Urinary bladder (tissue), 3 donors: ENCODE measurements at regions not wholly inside any gene's neighbourhood (a gene's known extent, or its start where the extent isn't known, plus 50 kb on each side); places are given as distances from the start of the nearest gene placed in this dataset.

Experiments used
- DNase-seq: peaks from one replicate; pipeline ENCODE4 v3.0.0-alpha.2; 2015; ENCODE audit errors: extremely low spot score
- H3K27ac ChIP-seq: one replicate; pipeline ENCODE4 v1.5.1; 2013; ENCODE audit warnings: low read depth, mild to moderate bottlenecking, moderate library complexity
- H3K36me3 ChIP-seq: one replicate; pipeline ENCODE4 v1.6.1; 2013; ENCODE audit warnings: mild to moderate bottlenecking, moderate library complexity; ENCODE audit not compliant: insufficient read depth
- H3K4me1 ChIP-seq: one replicate; pipeline ENCODE4 v1.6.1; 2013; ENCODE audit warnings: mild to moderate bottlenecking, moderate library complexity; ENCODE audit not compliant: insufficient read depth
- H3K4me3 ChIP-seq: one replicate; pipeline ENCODE4 v1.5.1; 2013; ENCODE audit warnings: low read depth, low read length
- WGBS: extraction: QIAGEN DNeasy Blood & Tissue Kit; methylation state at CpG from one replicate; pipeline ENCODE4 v1.1.7; 2013; 5-methylcytosine and 5-hydroxymethylcytosine counted together
- donor health status: healthy with polysubstance abuse.
- donor health status: healthy.

- WGBS: 74% methylated on average over 4 of the region's 4 CpGs
- Histone ChIP-seq H3K36me3 (no peaks in the 10 kb centered on the region), H3K27ac (no peak overlapping the region), H3K4me1 (no peaks in the 10 kb centered on the region), H3K4me3 (no peak overlapping the region)
- DNase-seq: no peak
Measured at GRCh38 chr12:115079760-115080159, 395.8 kb upstream of the TBX3 start.

GRCh38 chr12:115078990-115079389 is 395.0 kb upstream of the TBX3 start:
- Histone ChIP-seq H3K4me3 (no peak overlapping the region), H3K4me1 (no peaks in the 10 kb centered on the region), H3K36me3 (no peaks in the 10 kb centered on the region), H3K27ac (no peak overlapping the region)
- no peak for DNase-seq
- WGBS: 82% methylated on average over 6 of the region's 6 CpGs

- WGBS: 94% methylated on average over 4 of the region's 4 CpGs
- no peak for DNase-seq
- Histone ChIP-seq H3K4me3 (no peak overlapping the region), H3K36me3 (no peaks in the 10 kb centered on the region), H3K4me1 (no peaks in the 10 kb centered on the region), H3K27ac (no peak overlapping the region)
Measured at GRCh38 chr12:115078334-115078733, 394.4 kb upstream of the TBX3 start.

- no peak overlapping the region for H3K4me3 ChIP-seq
- no peak for DNase-seq
- no peak overlapping the region for H3K27ac ChIP-seq
- H3K4me1 ChIP-seq: no peaks in the 10 kb centered on the region
- H3K36me3 ChIP-seq: no peaks in the 10 kb centered on the region
- WGBS: 86% methylated on average over 3 of the region's 3 CpGs
Measured at GRCh38 chr12:115075552-115076170, 391.7 kb upstream of the TBX3 start.

- no peak overlapping the region for H3K27ac ChIP-seq
- DNase-seq: no peak
- no peak overlapping the region for H3K4me3 ChIP-seq
- 85% methylated on average over 5 of the region's 5 CpGs for WGBS
- no peaks in the 10 kb centered on the region for H3K4me1 ChIP-seq
- H3K36me3 ChIP-seq: no peaks in the 10 kb centered on the region
Measured at GRCh38 chr12:115074617-115075016, 390.6 kb upstream of the TBX3 start.

GRCh38 chr12:115072712-115073111 is 388.7 kb upstream of the TBX3 start:
- Histone ChIP-seq H3K4me3 (no peak overlapping the region), H3K4me1 (no peaks in the 10 kb centered on the region), H3K27ac (no peak overlapping the region), H3K36me3 (no peaks in the 10 kb centered on the region)
- 30% methylated on average over 10 of the region's 10 CpGs for WGBS
- DNase-seq: no peak

GRCh38 chr12:115070313-115070712 is 386.3 kb upstream of the TBX3 start:
- H3K4me3 ChIP-seq: no peak overlapping the region
- no peak for DNase-seq
- 75% methylated on average over 2 of the region's 2 CpGs for WGBS
- H3K27ac ChIP-seq: no peak overlapping the region
- no peaks in the 10 kb centered on the region for H3K36me3 ChIP-seq
- H3K4me1 ChIP-seq: no peaks in the 10 kb centered on the region

GRCh38 chr12:115064296-115064695 is 380.3 kb upstream of the TBX3 start:
- WGBS: 98% methylated on average over 2 of the region's 2 CpGs
- no peak for DNase-seq
- H3K36me3 ChIP-seq: no peaks in the 10 kb centered on the region
- peaks cover 1% of the 10 kb centered on the region for H3K4me1 ChIP-seq
- H3K4me3 ChIP-seq: no peak overlapping the region
- H3K27ac ChIP-seq: no peak overlapping the region

- Histone ChIP-seq H3K36me3 (no peaks in the 10 kb centered on the region), H3K27ac (no peak overlapping the region), H3K4me1 (peaks cover 1% of the 10 kb centered on the region), H3K4me3 (no peak overlapping the region)
- WGBS: 76% methylated on average over 5 of the region's 5 CpGs
- DNase-seq: no peak
Measured at GRCh38 chr12:115062741-115063140, 378.8 kb upstream of the TBX3 start.

GRCh38 chr12:115060477-115061168 is 376.6 kb upstream of the TBX3 start:
- WGBS: 67% methylated on average over 6 of the region's 6 CpGs

GRCh38 chr12:115057445-115057844 is 373.5 kb upstream of the TBX3 start:
- WGBS: 86% methylated on average over 1 of the region's 1 CpG
- DNase-seq: no peak
- Histone ChIP-seq H3K4me1 (peaks cover 1% of the 10 kb centered on the region), H3K36me3 (no peaks in the 10 kb centered on the region), H3K27ac (no peak overlapping the region), H3K4me3 (no peak overlapping the region)

More at GRCh38 chr12:115060477-115061168, 376.6 kb upstream of the TBX3 start:
- Histone ChIP-seq H3K27ac (no peak overlapping the region), H3K4me3 (no peak overlapping the region), H3K36me3 (no peaks in the 10 kb centered on the region), H3K4me1 (peaks cover 1% of the 10 kb centered on the region)
- DNase-seq: peak; percentile 79

- Histone ChIP-seq H3K27ac (no peak overlapping the region), H3K36me3 (no peaks in the 10 kb centered on the region), H3K4me1 (no peaks in the 10 kb centered on the region), H3K4me3 (no peak overlapping the region)
- WGBS: 71% methylated on average over 5 of the region's 5 CpGs
- DNase-seq: no peak
Measured at GRCh38 chr12:115051378-115051777, 367.4 kb upstream of the TBX3 start.

GRCh38 chr12:115049614-115050013 is 365.6 kb upstream of the TBX3 start:
- no peak overlapping the region for H3K4me3 ChIP-seq
- 75% methylated on average over 4 of the region's 4 CpGs for WGBS
- no peaks in the 10 kb centered on the region for H3K4me1 ChIP-seq
- H3K36me3 ChIP-seq: no peaks in the 10 kb centered on the region
- no peak overlapping the region for H3K27ac ChIP-seq
- DNase-seq: no peak

- Histone ChIP-seq H3K4me3 (no peak overlapping the region), H3K36me3 (no peaks in the 10 kb centered on the region), H3K4me1 (no peaks in the 10 kb centered on the region), H3K27ac (no peak overlapping the region)
- DNase-seq: no peak
- WGBS: 92% methylated on average over 1 of the region's 1 CpG
Measured at GRCh38 chr12:115046805-115047204, 362.8 kb upstream of the TBX3 start.
